D721Med (cell line): ENCODE measurements at regions not wholly inside any gene's neighbourhood (a gene's known extent, or its start where the extent isn't known, plus 50 kb on each side); places are given as distances from the start of the nearest gene placed in this dataset.
A peak's percentile ranks its signal among the peaks of the same experiment; 100 is the strongest.

Experiments
- DNase-seq: peaks from one replicate; pipeline ENCODE4 v3.0.0; 2011; ENCODE audit warnings: low spot score; ENCODE audit not compliant: insufficient read length
- FAIRE-seq: peaks from 2 replicates; lab custom pipeline; 2011; peaks lifted over from hg19 to GRCh38; lab: Jason Lieb, UNC
- CTCF ChIP-seq: IDR thresholded peaks from 2 replicates; pipeline ENCODE4 v1.5.1; 2012; ENCODE audit warnings: mild to moderate bottlenecking, control low read depth; ENCODE audit not compliant: insufficient read depth; ENCODE audit errors: missing control alignments

GRCh38 chr4:178672512-178672911 is 1230.3 kb upstream of the AGA start:
- FAIRE-seq (no peak), DNase-seq (no peak)
- TF ChIP-seq CTCF, result no peak

DNA sequence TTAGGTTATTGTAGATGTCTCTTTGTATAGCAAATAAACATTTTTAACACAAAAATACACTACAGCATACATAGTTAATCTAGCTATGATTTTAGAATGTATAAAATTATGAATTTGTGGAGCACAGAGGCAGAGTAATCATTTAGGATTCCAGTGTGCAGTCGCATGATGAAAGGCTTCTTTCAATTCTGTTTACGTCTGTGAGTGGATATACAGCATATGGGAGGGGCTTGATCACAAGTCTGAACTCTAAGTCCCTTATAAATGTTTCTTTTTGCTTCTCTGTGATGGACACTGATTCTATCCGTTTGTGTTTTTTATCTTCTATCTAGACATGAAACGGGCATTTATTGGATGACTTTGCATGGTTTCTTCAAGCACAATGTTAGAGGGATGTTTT is 1239.6 kb upstream of the AGA start:
- FAIRE-seq (no peak), DNase-seq (no peak)
- no peak for TF ChIP-seq CTCF

- no peak for TF ChIP-seq CTCF
- no peak for DNase-seq
- peak; percentile 90 for FAIRE-seq
Observed at GRCh38 chr4:178689926-178690325, 1247.7 kb upstream of the AGA start.

DNA sequence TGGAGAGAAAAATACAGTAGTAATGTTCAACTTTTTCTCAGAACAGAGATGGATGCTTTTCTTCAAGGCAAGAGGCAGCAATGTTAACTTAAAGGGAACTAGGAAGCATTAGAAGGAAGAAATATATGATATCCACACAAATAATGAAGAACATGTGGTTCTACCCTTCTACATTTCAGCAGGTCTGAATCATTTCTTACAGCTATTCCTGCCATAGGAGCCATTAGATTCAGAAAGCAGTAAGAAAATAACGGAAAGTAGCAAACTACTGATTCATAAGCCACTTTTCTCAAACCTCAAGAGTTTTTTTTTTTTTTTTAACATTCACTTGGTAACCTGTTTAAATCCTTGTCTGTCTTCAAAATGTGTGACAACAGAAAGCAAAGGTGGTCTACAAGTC is 1251.6 kb upstream of the AGA start:
- FAIRE-seq (no peak), DNase-seq (no peak)
- no peak for TF ChIP-seq CTCF

- TF ChIP-seq CTCF, result no peak
- FAIRE-seq (no peak), DNase-seq (no peak)
Observed at GRCh38 chr4:178696515-178696914, 1254.3 kb upstream of the AGA start.

DNA sequence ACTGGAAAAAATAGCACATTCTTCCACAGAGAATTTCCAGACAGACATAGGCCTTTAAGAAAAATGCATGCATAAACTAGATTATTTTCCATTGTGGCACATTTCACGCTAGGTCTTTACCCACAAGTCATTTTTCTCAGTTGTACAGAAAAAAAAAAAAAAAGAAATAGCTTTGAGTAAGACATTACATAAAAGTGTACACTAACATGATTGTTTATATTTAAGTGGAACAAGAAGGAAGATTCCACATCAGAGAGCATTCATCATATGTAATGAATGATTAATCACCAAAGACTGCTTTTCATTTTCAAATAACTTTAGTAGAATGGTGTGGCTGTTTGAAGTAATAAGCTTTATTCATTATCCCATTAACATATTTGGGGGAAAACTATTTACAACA is 1270.2 kb upstream of the AGA start:
- no peak for FAIRE-seq
- no peak for TF ChIP-seq CTCF
- DNase-seq, result no peak

DNA sequence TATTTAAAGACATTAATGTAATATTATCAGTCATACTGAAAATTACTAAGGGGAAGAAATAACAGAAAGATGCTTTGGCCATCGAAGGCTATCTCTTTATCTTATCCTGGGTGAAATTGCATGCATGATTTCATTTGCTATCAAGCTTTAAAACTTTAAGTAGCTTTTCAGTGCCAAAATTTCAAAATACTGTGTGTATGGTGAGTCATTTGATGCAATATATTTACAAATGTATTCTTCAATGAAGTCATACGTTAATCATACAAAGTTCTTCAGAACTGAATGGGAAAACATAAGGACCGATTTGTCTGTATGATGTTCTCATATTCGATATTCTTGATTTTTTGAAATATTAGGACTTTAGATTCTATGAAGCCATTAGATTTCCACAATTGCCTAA is 1295.8 kb upstream of the AGA start:
- DNase-seq (no peak), FAIRE-seq (no peak)
- no peak for TF ChIP-seq CTCF
